DMS 273 treated with DMSO at 0.1 percent for 48 hours (cell line): ENCODE measurements at regions not wholly inside any gene's neighbourhood (a gene's known extent, or its start where the extent isn't known, plus 50 kb on each side); places are given as distances from the start of the nearest gene placed in this dataset.

Experiments used
- DNase-seq: peaks from one replicate; lab custom pipeline; 2025; lab: John Stamatoyannopoulos, UW

DNA sequence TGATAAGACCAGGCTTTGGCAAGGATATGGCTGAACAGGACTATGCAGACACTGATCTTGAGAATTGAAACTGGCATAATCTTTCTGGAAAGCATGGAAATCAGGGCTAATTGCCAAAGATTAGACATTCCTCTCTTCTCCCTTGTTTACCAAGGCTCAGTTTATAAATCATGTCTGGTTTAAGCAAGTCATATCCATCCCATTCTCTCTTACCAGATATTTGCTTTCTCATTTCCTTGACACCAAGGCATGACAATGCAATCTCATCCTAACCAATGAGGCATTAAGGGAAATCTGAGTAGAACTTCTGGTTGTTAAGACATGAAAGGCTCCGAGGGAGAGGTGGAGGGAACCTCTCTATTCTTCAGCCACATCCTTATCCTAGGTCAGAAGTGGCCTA, 110.3 kb upstream of the CEP85L start:
- no peak for DNase-seq

DNA sequence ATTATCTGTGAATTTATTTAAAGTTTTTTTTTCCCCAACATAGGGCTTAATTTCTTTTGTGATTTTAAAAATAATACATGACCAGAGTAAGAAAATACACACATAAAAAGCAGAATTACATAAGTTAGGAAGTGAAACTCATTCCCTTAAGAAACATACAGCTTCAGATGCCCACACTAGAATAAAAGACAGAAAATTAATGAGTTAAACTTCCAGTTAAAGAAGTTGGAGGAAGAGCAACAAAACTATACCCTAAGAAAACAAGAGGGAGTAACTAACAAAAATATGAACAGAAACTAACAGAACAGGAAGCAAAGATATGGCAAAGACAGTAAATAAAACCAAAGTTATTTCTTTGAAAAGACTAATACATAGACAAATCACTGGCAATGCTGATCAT, 107.6 kb upstream of the CEP85L start:
- no peak for DNase-seq

DNA sequence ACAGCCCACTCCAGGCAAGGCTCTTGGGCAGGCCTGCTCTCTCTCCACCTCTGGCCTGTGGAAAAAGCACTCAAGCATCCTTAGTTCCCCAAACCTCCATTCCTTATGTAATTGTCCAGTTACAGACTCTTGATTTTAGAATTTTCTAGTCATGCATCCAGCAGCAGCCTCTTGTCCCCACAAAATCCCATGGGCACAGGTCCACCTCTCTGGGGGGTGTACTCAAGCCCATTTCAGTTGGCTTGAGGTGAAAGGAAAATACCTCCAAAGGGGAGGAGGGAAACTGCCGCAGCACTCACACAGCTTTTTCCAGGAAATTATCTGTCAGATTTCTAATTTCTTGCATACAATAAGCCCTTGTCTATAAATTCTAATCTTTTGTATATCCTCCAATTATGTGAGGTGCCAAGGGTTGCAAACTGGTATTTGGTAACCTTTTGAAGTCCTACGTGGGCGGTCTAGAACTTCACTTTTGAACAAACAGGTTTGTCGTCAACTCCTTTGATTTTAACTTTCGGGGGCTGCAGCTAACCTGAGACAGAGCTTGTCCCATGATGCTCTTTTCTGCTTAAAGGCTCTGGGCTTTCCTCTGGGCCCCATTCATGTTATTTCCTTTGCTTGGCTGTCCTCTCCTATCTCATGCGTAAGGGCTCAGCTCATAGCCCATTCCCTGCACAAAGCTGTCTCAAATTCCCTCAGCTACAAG, 104.7 kb upstream of the CEP85L start:
- no peak for DNase-seq

- no peak for DNase-seq
Measured at GRCh38 chr6:118752803-118753202, 101.4 kb upstream of the CEP85L start.

- DNase-seq: no peak
Measured at GRCh38 chr6:118751072-118751471, 99.7 kb upstream of the CEP85L start.

GRCh38 chr6:118750143-118750542, 98.8 kb upstream of the CEP85L start:
- no peak for DNase-seq

DNA sequence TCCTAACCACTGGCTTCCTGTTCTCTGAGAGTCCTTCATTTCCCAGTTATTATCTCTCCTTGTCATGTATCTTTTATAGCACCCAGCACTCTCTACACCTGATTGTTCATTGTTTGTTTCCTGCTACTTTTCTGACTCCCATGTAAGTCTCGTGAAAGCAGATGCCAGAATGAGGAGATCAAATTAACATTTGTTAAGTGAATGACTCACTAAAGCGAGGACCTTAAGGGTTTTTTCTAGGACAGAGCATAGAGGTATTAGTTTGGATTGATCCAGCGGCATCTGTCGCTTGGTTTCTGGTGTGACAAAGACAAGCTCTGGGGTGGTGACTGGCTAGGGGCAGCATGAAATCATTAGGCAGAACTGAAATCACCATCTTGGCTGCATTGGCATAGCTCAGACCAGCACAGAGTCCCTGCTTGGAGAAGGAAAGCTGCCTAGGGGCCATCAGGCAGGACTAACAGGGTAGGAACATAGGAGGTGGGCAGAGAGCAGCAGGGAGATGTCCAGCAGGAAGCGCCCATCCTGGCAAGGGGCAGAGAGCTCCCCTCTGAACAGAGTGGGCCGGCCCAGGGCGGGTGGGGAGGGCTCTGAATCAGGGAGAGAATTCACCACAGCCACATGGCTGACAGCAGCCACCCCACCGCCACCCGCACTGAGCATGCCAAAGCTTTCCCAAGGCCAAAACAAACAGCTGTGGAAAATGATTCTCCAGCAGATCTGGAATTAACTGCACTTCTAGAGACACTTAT, 97.1 kb upstream of the CEP85L start:
- DNase-seq: peak; percentile 84

DNA sequence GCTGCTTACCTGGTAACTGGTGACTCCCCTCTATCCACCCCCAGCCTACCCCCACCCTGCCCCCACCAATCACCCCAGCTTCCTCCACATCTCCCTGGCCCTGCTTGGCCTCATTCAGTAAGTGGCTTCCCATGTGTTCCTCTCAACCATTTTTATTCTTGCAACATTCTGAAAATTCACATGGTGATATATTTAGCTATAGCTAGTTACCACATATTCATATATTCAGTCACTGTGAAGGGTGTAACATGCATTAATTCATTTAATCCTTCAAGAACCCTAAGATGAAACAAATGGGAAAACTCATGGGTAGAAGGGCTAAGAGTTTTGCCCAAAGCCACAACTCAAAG, 95.4 kb upstream of the CEP85L start:
- DNase-seq: no peak

GRCh38 chr6:118746145-118746824, 94.9 kb upstream of the CEP85L start:
- DNase-seq: no peak

DNA sequence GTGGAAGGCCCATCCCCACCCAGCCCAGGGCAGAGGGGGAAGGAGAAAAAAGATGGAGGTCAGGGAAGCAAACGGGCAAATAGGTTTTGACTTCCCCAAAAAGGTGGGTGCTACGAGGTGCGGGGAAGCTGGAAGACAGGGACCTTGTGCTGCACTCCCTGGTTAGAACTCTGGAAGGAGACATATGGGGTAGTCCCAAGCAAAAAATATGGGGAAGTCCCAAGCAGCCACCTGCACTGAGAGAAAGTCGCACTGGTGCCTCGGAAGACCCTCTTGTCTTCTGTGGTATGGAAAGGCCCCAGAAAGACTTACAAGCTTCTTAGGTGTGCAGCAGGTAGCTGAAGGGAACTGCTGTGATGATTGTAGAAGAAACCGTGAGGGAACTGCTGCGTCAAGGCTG, 93.8 kb upstream of the CEP85L start:
- no peak for DNase-seq

DNA sequence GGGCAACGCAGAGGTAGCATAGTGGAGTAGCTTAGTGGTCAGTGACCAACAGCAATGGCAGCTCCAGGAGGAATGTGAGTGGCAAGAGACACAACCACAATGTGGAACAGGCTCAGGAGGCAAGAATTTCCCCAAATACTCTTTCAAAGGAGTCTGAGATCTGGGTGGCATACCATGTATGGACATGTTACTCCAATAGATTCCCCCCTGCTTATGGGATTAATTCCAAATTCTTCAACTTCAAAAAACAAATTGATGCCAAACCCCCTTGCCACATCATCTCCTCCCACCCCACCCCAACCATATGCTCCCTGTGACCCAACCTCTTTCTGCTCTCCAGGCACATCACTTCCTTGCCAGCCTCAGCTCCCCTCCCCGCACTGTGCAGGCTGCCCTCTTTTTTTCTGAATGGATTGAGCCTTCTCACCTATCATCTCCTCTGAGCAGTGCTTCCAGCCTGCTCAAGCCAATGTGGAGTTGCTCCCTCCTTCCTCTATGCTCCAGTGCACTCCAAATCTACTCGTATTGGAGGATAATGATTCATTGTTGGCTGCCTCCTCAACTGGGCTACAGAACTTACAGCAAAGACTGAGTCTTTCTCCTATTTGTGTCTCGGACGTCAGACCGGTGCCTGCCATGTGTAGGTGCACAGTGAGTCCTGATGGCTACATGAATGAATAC, 93.0 kb upstream of the CEP85L start:
- peak; percentile 37 for DNase-seq

DNA sequence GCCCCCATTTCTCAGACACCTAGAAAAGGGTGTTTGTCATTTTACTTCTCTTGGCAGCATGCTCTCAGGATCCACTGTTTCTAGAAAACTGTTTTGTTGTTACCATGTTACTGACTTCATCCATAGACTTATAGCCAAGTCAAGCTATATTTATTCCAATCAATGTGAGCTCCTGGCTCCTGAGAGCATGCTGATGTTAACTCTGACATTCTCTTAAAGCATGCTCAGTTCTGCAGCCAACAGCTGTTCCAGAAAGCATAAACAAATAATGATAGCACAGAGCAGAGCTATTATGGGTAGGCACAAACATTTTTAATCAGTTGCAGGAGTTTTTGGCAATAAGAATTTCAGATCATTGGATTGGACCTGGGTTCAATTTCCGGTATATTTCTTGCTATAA, 92.4 kb upstream of the CEP85L start:
- DNase-seq: no peak

GRCh38 chr6:118740372-118740771, 89.0 kb upstream of the CEP85L start:
- DNase-seq: no peak

- DNase-seq: no peak
Measured at GRCh38 chr6:118739696-118740353, 88.4 kb upstream of the CEP85L start.

- DNase-seq: no peak
Measured at GRCh38 chr6:118736440-118736839, 85.0 kb upstream of the CEP85L start.

DNA sequence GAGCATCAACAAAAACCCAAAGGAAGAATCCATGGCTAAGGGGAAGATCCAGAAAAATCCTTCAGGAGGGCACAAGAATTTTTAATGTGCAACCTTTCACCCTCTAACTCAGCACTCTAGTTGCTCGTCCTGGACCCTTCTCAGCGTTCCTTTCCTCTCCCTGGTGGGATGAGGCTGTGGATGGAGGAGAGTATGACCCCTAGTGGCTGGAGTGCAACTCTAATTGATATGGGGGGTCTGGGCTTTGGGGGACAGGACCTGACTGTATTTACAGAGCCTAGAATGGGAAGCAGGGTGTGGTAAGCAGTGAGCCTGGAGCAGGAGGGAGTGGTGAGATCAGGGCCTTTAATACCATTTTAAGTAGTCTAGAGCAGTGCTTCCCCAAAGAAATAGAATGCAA, 83.9 kb upstream of the CEP85L start:
- no peak for DNase-seq

GRCh38 chr6:118725944-118726343, 74.6 kb upstream of the CEP85L start:
- no peak for DNase-seq

DNA sequence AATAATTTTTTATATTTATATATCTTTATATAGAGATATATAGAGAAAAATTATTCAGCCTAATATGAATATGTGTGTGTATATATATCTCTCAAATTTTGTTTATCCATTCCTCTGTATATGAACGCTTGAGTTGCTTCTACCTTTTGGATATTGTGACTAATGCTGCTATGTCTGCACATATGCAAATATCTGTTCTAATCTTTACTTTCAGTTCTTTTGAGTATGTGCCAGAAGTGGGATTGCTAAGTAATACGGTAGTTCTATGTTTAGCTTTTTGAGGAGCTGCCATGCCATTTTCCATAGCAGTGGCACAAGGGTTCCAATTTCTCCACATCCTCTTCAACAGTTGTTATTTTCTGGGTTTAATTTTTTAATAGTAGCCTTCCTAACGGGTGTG, 72.8 kb upstream of the CEP85L start:
- no peak for DNase-seq

GRCh38 chr6:118722829-118723813, 71.7 kb upstream of the CEP85L start:
- no peak for DNase-seq

DNA sequence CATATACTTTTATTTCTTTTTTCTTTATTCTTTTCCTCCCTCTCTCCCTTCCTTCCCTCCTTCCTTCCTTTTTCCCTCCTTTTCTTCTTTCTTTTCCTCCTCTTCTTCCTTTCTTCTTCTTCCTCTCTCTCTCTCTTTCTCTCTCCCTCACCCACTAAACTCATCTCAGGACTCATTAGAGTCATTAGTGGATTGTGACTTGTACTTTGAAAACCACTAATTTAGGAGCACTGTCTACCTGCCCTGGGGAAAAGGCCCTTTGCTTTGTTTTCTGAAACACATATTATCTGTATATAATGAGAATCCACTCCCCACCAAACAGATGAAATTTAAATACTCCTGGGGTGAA, 68.7 kb upstream of the CEP85L start:
- DNase-seq: no peak
